Ishikawa (cell line): ENCODE measurements at regions not wholly inside any gene's neighbourhood (a gene's known extent, or its start where the extent isn't known, plus 50 kb on each side); places are given as distances from the start of the nearest gene placed in this dataset.

Experiments used
- CEBPB ChIP-seq: IDR thresholded peaks from 2 replicates; pipeline ENCODE4 v1.6.1; 2012
- CREB1 ChIP-seq: IDR thresholded peaks from 2 replicates; pipeline ENCODE4 v1.6.1; 2012; ENCODE audit warnings: low read depth
- EGR1 ChIP-seq: IDR thresholded peaks from 2 replicates; pipeline ENCODE4 v1.6.1; 2012
- EP300 ChIP-seq: IDR thresholded peaks from 2 replicates; pipeline ENCODE4 v1.6.1; 2012; ENCODE audit warnings: borderline replicate concordance
- FOXM1 ChIP-seq: IDR thresholded peaks from 2 replicates; pipeline ENCODE4 v1.6.1; 2012; ENCODE audit warnings: low read depth, borderline replicate concordance
- MAX ChIP-seq: IDR thresholded peaks from 2 replicates; pipeline ENCODE4 v1.6.1; 2012
- NFIC ChIP-seq: IDR thresholded peaks from 2 replicates; pipeline ENCODE4 v1.6.1; 2012
- RAD21 ChIP-seq: IDR thresholded peaks from 2 replicates; pipeline ENCODE4 v1.6.1; 2012; ENCODE audit warnings: low read depth
- TAF1 ChIP-seq: IDR thresholded peaks from 2 replicates; pipeline ENCODE4 v1.6.1; 2012; ENCODE audit warnings: low read depth, mild to moderate bottlenecking
- TCF12 ChIP-seq: IDR thresholded peaks from 2 replicates; pipeline ENCODE4 v1.6.1; 2012; ENCODE audit warnings: low read depth
- TEAD4 ChIP-seq: IDR thresholded peaks from 2 replicates; pipeline ENCODE4 v1.6.1; 2012
- USF1 ChIP-seq: IDR thresholded peaks from 2 replicates; pipeline ENCODE4 v1.6.1; 2012
- YY1 ChIP-seq: IDR thresholded peaks from 2 replicates; pipeline ENCODE4 v1.6.1; 2012; ENCODE audit warnings: low read depth
- ZBTB7A ChIP-seq: IDR thresholded peaks from 2 replicates; pipeline ENCODE4 v1.6.1; 2012; ENCODE audit warnings: low read depth
- TF ChIP-seq, protein P1 (sequence below): IDR thresholded peaks from 2 replicates; pipeline ENCODE4 v1.6.1; 2012; ENCODE audit warnings: low read depth, mild to moderate bottlenecking

GRCh38 chr4:127394516-127394915 is 238.2 kb upstream of the INTU start:
- TF ChIP-seq ZBTB7A = no peak
- TF ChIP-seq TAF1 = no peak
- TF ChIP-seq EGR1 = no peak
- TF ChIP-seq YY1 = no peak
- TF ChIP-seq CREB1 = no peak
- TF ChIP-seq MAX = no peak
- no peak for TF ChIP-seq NFIC
- TF ChIP-seq CEBPB = no peak
- no peak for TF ChIP-seq RAD21
- no peak for TF ChIP-seq TCF12
- TF ChIP-seq USF1 = no peak

DNA sequence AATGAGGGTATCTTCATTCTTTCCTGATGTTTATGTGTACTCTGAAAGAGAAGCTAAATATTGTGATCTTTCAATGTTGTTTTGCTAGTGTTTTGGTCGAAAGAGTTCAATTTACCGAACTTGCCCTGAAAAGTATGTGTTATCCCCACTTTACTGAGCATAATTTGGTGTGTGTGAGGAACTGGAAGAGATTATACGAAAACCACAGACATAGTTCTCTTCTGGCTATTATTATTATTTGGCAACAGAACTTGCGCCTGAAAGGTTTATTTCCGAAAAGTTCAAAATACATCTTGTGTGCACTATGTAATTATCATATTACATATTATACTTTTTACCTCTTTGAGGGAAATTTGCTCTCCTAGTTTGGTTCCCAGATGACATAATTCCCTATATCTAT is 232.5 kb upstream of the INTU start:
- TF ChIP-seq YY1 (no peak), TEAD4 (no peak), TCF12 (no peak), CEBPB (no peak), USF1 (no peak), FOXM1 (no peak), NFIC (no peak), CREB1 (no peak), EGR1 (no peak), TAF1 (no peak), ZBTB7A (no peak), RAD21 (no peak), EP300 (no peak), MAX (no peak)
- TF ChIP-seq, protein P1, sequence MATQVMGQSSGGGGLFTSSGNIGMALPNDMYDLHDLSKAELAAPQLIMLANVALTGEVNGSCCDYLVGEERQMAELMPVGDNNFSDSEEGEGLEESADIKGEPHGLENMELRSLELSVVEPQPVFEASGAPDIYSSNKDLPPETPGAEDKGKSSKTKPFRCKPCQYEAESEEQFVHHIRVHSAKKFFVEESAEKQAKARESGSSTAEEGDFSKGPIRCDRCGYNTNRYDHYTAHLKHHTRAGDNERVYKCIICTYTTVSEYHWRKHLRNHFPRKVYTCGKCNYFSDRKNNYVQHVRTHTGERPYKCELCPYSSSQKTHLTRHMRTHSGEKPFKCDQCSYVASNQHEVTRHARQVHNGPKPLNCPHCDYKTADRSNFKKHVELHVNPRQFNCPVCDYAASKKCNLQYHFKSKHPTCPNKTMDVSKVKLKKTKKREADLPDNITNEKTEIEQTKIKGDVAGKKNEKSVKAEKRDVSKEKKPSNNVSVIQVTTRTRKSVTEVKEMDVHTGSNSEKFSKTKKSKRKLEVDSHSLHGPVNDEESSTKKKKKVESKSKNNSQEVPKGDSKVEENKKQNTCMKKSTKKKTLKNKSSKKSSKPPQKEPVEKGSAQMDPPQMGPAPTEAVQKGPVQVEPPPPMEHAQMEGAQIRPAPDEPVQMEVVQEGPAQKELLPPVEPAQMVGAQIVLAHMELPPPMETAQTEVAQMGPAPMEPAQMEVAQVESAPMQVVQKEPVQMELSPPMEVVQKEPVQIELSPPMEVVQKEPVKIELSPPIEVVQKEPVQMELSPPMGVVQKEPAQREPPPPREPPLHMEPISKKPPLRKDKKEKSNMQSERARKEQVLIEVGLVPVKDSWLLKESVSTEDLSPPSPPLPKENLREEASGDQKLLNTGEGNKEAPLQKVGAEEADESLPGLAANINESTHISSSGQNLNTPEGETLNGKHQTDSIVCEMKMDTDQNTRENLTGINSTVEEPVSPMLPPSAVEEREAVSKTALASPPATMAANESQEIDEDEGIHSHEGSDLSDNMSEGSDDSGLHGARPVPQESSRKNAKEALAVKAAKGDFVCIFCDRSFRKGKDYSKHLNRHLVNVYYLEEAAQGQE = no peak

- TF ChIP-seq EP300 (no peak), RAD21 (peak; percentile 95)
These were observed 231.9 kb upstream of the INTU start for GRCh38 chr4:127400731-127401346.

DNA sequence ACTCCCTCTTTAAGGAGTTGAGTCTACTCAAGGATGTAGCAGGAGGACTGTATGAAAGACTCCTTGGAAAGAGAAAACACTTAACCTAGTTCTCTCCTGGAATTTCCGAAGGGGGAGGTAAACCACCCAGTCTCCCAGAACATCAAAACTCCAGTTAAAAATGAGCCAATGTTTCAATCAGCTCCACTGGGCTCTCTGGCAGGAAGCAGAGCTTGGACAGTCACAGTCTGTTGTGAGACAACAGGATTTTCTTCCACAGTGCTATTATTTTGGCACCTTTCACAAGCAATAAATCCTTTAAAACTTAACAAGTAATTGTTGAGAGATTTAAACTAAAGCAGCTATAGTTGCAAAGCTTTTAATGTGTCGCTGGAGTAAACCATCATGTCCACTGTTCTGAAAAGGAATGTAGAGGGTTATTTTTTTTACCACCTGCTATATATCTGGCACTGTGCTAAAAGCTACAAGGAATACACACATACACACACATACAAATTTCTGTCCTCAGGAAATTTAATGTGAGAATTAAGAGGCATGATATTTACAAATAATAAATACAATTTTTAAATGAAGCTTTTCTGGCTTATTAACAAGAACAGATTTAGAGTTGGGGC is 229.2 kb upstream of the INTU start:
- TF ChIP-seq USF1 (no peak), TEAD4 (no peak), EGR1 (no peak), CREB1 (no peak), RAD21 (no peak), TAF1 (no peak), CEBPB (no peak), NFIC (no peak), YY1 (no peak), FOXM1 (no peak), EP300 (no peak), MAX (no peak), TCF12 (no peak), ZBTB7A (no peak)
- TF ChIP-seq, protein P1 = no peak

DNA sequence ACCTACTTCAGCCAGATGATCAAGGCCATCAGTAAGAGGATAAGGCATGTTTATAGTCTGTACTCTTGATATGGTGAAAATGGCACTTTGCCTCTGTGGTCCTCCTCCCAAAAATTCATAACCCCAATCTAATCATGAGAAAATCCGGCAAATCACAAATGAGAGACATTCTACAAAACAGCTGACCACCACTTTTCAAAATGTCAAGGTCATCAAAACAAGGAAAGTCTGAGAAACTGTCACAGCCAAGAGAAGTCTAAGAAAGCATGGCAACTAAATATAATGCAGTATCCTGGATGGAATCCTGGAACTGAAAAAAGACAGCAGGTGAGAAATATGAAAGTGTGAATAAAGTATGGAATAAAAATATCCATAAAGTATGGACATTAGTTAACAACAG is 226.6 kb upstream of the INTU start:
- TF ChIP-seq USF1 (no peak), EP300 (no peak), MAX (no peak), NFIC (no peak), RAD21 (no peak), YY1 (no peak), TAF1 (no peak), ZBTB7A (no peak)
